ENCODE measurements at regions not wholly inside any gene's neighbourhood (a gene's known extent, or its start where the extent isn't known, plus 50 kb on each side); places are given as distances from the start of the nearest gene placed in this dataset.

DNA sequence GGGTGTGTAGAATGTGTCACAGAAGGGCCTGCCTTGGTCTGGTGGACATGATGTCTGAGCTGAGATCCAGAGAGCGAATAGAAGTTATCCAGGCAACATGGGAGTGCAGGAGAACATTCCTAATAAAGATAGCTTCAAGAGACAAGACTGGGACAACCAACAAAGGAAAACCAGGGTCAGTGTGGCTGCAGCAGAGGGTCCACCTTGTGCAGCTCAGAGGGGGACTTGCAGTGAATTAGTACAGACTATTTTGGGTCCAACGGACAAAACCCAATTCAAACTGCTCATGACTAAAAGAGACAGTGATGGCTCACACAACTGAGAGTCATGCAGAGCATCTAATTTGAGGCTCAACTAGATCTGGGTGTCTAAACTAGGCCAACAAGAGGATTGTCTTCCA, 192.1 kb downstream of the CBLN1 start:
- H3K27me3 ChIP-seq (ENCODE audit: insufficient read depth, poor library complexity, severe bottlenecking) = no peaks in the 10 kb centered on the region

DNA sequence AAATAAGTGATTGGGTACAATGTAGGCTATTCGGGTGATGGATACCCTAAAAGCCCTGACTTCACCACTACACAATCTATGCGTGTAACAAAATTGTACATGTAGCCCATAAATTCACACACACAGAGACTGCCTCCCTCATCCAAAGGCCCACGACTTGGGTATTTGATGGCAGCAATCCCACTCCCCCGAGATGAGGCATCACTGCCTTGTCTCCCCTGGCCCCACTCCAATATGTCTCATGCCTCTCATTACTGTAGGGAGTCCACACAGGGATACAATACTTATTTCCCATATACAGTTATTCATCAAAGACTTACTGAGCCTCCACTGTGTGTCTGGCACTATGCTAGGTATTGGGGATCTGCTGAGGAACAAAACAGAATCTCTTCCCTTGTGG, 192.6 kb downstream of the CBLN1 start:
- Histone ChIP-seq H3K4me3 (ENCODE audit: severe bottlenecking) (no peak overlapping the region), H3K36me3 (ENCODE audit: low read depth) (no peaks in the 10 kb centered on the region), H3K27ac (ENCODE audit: poor library complexity, severe bottlenecking) (no peak overlapping the region), H3K4me1 (ENCODE audit: insufficient read depth, poor library complexity, severe bottlenecking) (no peaks in the 10 kb centered on the region), H3K9me3 (ENCODE audit: severe bottlenecking) (no peaks in the 10 kb centered on the region), H3K27me3 (ENCODE audit: insufficient read depth, poor library complexity, severe bottlenecking) (no peaks in the 10 kb centered on the region)
- no peak for DNase-seq (ENCODE audit: low spot score)
- ATAC-seq (ENCODE audit: low read depth) = no peak
- TF ChIP-seq CTCF (IDR thresholded peaks at IDR 0.05; ENCODE audit: poor library complexity, severe bottlenecking) = no peak

More for the DNA sequence above, 192.1 kb downstream of the CBLN1 start:
- Histone ChIP-seq H3K27ac (ENCODE audit: poor library complexity, severe bottlenecking) (no peak overlapping the region), H3K9me3 (ENCODE audit: severe bottlenecking) (no peaks in the 10 kb centered on the region), H3K4me3 (ENCODE audit: severe bottlenecking) (no peak overlapping the region), H3K36me3 (ENCODE audit: low read depth) (no peaks in the 10 kb centered on the region), H3K4me1 (ENCODE audit: insufficient read depth, poor library complexity, severe bottlenecking) (no peaks in the 10 kb centered on the region)
- ATAC-seq (ENCODE audit: low read depth) = no peak
- no peak for TF ChIP-seq CTCF (IDR thresholded peaks at IDR 0.05; ENCODE audit: poor library complexity, severe bottlenecking)
- DNase-seq (ENCODE audit: low spot score) = no peak

DNA sequence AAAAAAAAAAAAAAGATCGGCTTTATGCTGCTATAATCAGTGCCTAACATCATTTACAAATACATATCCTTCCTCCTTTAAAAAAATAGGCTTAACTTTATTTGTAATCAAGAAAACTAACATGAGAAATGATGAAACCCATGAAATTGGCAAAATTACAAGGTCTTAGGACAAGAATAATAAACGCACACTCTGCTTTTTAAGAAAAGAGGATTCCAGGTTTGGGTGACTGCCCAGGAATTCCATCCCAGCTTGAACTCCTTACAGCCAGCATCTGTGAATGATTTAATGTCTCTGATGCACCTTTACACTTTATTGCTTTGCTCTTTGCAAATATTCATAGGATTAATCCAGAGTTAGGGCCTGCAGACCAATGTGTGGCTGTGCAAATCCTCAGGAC, 196.0 kb downstream of the CBLN1 start:
- ATAC-seq (ENCODE audit: low read depth) (no peak), DNase-seq (ENCODE audit: low spot score) (no peak)
- no peak for TF ChIP-seq CTCF (IDR thresholded peaks at IDR 0.05; ENCODE audit: poor library complexity, severe bottlenecking)
- Histone ChIP-seq H3K27ac (ENCODE audit: poor library complexity, severe bottlenecking) (no peak overlapping the region), H3K4me1 (ENCODE audit: insufficient read depth, poor library complexity, severe bottlenecking) (no peaks in the 10 kb centered on the region), H3K9me3 (ENCODE audit: severe bottlenecking) (no peaks in the 10 kb centered on the region), H3K27me3 (ENCODE audit: insufficient read depth, poor library complexity, severe bottlenecking) (no peaks in the 10 kb centered on the region), H3K4me3 (ENCODE audit: severe bottlenecking) (no peak overlapping the region), H3K36me3 (ENCODE audit: low read depth) (no peaks in the 10 kb centered on the region)

- no peak for TF ChIP-seq CTCF (IDR thresholded peaks at IDR 0.05; ENCODE audit: poor library complexity, severe bottlenecking)
- DNase-seq (ENCODE audit: low spot score) = no peak
- H3K27me3 ChIP-seq (ENCODE audit: insufficient read depth, poor library complexity, severe bottlenecking) = no peaks in the 10 kb centered on the region
- H3K4me1 ChIP-seq (ENCODE audit: insufficient read depth, poor library complexity, severe bottlenecking) = no peaks in the 10 kb centered on the region
- H3K4me3 ChIP-seq (ENCODE audit: severe bottlenecking) = no peak overlapping the region
- no peak for ATAC-seq (ENCODE audit: low read depth)
- no peak overlapping the region for H3K27ac ChIP-seq (ENCODE audit: poor library complexity, severe bottlenecking)
- no peaks in the 10 kb centered on the region for H3K9me3 ChIP-seq (ENCODE audit: severe bottlenecking)
- no peaks in the 10 kb centered on the region for H3K36me3 ChIP-seq (ENCODE audit: low read depth)
These were observed 196.8 kb downstream of the CBLN1 start for GRCh38 chr16:49084628-49085390.

DNA sequence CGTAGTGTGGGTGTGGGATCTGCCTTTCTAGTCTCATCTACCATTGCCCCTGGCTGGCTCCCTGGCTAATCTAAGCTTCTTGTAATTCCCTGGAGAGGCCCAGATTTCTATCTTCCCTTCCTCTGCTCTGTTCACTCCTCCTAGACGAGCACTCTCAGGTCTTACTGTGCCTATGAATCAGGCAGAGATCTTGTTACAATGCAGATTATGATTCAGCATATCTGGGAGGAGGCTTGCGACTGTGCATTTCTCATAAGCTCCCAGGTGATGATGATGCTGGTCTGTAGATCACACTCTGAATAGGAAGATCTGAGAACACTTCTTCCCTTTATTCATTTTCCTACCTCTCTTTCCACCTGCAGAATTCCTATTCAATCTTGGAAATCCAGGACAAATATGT, 200.1 kb downstream of the CBLN1 start:
- Histone ChIP-seq H3K27me3 (ENCODE audit: insufficient read depth, poor library complexity, severe bottlenecking) (no peaks in the 10 kb centered on the region), H3K27ac (ENCODE audit: poor library complexity, severe bottlenecking) (no peak overlapping the region), H3K9me3 (ENCODE audit: severe bottlenecking) (no peaks in the 10 kb centered on the region), H3K4me3 (ENCODE audit: severe bottlenecking) (no peak overlapping the region), H3K36me3 (ENCODE audit: low read depth) (no peaks in the 10 kb centered on the region), H3K4me1 (ENCODE audit: insufficient read depth, poor library complexity, severe bottlenecking) (no peaks in the 10 kb centered on the region)
- DNase-seq (ENCODE audit: low spot score) = no peak
- ATAC-seq (ENCODE audit: low read depth) = peak; percentile 98
- TF ChIP-seq CTCF (IDR thresholded peaks at IDR 0.05; ENCODE audit: poor library complexity, severe bottlenecking) = no peak

Data from RWPE2 (cell line).